Neural progenitor cell (in vitro differentiated cells): ENCODE measurements at regions not wholly inside any gene's neighbourhood (a gene's known extent, or its start where the extent isn't known, plus 50 kb on each side); places are given as distances from the start of the nearest gene placed in this dataset.

ENCODE experiments used
- EZH2phosphoT487 ChIP-seq: fragments of 200-600 bp; sonication (generic); IDR thresholded peaks from 2 replicates; pipeline ENCODE4 v1.6.1; 2017; ENCODE audit warnings: antibody characterized with exemption
- TF ChIP-seq, protein P1 (sequence below): fragments of 200-600 bp; sonication (generic); IDR thresholded peaks from 2 replicates; pipeline ENCODE4 v1.5.1; 2017; ENCODE audit warnings: antibody characterized with exemption, mild to moderate bottlenecking

DNA sequence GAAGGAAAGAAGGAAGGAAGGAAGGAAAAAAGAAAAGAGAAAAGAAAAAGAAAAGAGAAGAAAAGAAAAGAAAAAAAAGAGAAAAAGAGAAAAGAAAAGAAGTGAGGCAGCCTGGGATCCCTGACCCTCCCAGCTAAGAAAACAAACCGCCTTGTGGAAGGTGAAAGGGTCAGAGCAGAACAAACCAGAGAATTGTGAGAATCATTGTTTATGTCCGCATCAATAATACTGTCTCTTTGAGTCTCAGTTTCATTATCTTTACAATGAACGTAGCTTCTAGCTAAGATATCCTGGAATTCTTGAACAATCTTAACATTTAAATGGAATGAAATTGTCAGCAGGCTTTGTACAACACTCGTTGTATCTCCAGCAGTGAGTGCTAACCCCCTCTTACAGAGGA is 66.4 kb upstream of the SERP2 start:
- TF ChIP-seq, protein P1, sequence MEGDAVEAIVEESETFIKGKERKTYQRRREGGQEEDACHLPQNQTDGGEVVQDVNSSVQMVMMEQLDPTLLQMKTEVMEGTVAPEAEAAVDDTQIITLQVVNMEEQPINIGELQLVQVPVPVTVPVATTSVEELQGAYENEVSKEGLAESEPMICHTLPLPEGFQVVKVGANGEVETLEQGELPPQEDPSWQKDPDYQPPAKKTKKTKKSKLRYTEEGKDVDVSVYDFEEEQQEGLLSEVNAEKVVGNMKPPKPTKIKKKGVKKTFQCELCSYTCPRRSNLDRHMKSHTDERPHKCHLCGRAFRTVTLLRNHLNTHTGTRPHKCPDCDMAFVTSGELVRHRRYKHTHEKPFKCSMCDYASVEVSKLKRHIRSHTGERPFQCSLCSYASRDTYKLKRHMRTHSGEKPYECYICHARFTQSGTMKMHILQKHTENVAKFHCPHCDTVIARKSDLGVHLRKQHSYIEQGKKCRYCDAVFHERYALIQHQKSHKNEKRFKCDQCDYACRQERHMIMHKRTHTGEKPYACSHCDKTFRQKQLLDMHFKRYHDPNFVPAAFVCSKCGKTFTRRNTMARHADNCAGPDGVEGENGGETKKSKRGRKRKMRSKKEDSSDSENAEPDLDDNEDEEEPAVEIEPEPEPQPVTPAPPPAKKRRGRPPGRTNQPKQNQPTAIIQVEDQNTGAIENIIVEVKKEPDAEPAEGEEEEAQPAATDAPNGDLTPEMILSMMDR, result no peak
- no peak for TF ChIP-seq EZH2phosphoT487
